H1 (cell line): ENCODE measurements at regions not wholly inside any gene's neighbourhood (a gene's known extent, or its start where the extent isn't known, plus 50 kb on each side); places are given as distances from the start of the nearest gene placed in this dataset.

Experiments
- JUND ChIP-seq: IDR thresholded peaks from 2 replicates; pipeline ENCODE4 v1.6.1; 2011; ENCODE audit warnings: mild to moderate bottlenecking, improper control_type of control experiment, low read length
- SUZ12 ChIP-seq: fragments of 200-600 bp; sonication (generic); IDR thresholded peaks from 2 replicates; pipeline ENCODE4 v1.6.1; 2012; ENCODE audit warnings: mild to moderate bottlenecking, inconsistent platforms, low read length, moderate library complexity, mixed read lengths

DNA sequence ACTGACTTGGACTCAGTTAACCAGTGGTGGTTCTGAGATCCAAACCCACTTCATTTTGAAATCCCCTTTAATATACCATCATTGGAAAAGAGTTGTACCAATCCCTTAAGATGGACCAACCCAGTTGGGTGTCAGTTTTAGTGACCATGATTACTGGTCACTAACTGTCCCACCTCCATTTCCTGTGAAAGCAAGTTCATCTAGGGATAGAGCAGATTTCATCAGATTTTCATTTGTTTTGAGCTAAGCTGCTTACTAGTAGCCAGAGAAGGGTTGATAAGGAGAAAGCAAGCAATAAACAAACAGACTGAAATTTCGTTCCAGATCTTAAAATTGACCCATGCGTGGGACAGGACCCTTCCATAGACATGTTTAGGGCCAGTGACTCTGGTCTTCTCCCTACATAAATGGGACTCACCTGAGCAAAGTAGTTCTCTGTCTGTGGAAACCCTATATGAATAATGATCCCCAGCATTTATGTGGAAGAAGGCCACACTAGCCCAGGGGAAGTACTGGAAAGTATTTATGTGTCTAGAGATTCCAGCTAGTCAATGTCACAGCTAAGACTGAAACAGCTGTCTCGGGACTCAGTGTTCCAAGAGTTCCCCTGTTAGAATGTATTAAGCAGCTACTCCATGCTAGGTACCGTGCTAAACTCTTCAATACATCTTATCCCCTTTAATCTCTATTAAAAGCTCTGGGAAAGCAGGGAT is 196.0 kb upstream of the BCL6 start (continued):
- TF ChIP-seq SUZ12 (no peak), JUND (no peak)
